Activated naive CD8-positive, alpha-beta T cell treated with anti-CD3 and anti-CD28 coated beads, Interleukin-2, amount 50 U/mL, for 24 hours (primary cell): ENCODE measurements at regions not wholly inside any gene's neighbourhood (a gene's known extent, or its start where the extent isn't known, plus 50 kb on each side); places are given as distances from the start of the nearest gene placed in this dataset.
"Not testable (repeated sequence)": the region's sequence is repeated elsewhere in the genome, so short reads cannot be mapped to it uniquely, and the experiment has no call there.

Source experiments
- ATAC-seq: fragments of 150-1000 bp; cut with Tn5 transposase; one replicate; pipeline ENCODE4 v1.10.0; 2021
- DNase-seq: peaks from one replicate; pipeline ENCODE4 v3.0.0; 2021
- H3K27ac Mint-ChIP-seq: one replicate; pipeline ENCODE4 v1.8.0; 2021; ENCODE audit warnings: mild to moderate bottlenecking, mixed read lengths
- H3K27me3 Mint-ChIP-seq: one replicate; pipeline ENCODE4 v1.8.0; 2021; ENCODE audit warnings: mixed read lengths
- H3K36me3 Mint-ChIP-seq: one replicate; pipeline ENCODE4 v1.8.0; 2021; ENCODE audit warnings: low read depth, mixed read lengths
- H3K4me1 Mint-ChIP-seq: one replicate; pipeline ENCODE4 v1.8.0; 2021; ENCODE audit warnings: mixed read lengths
- H3K4me3 Mint-ChIP-seq: one replicate; pipeline ENCODE4 v1.8.0; 2021; ENCODE audit warnings: mild to moderate bottlenecking, moderate library complexity, mixed read lengths
- H3K9me3 Mint-ChIP-seq: one replicate; pipeline ENCODE4 v1.8.0; 2021; ENCODE audit warnings: mixed read lengths

- ATAC-seq: peak; percentile 54
- no peak for DNase-seq
- H3K36me3 Mint-ChIP-seq: no peaks in the 10 kb centered on the region
- H3K9me3 Mint-ChIP-seq: peaks cover 13% of the 10 kb centered on the region
- peaks cover 20% of the 10 kb centered on the region for H3K4me1 Mint-ChIP-seq
- peak overlapping the region; percentile 64 for H3K27ac Mint-ChIP-seq
- no peak overlapping the region for H3K4me3 Mint-ChIP-seq
- no peaks in the 10 kb centered on the region for H3K27me3 Mint-ChIP-seq
Observed at GRCh38 chr5:89320421-89321277, 437.7 kb upstream of the MEF2C start.

GRCh38 chr5:89317838-89318237 lies 434.9 kb upstream of the MEF2C start:
- not testable (repeated sequence) for ATAC-seq, H3K36me3 Mint-ChIP-seq, H3K27me3 Mint-ChIP-seq, H3K9me3 Mint-ChIP-seq, H3K27ac Mint-ChIP-seq, DNase-seq, H3K4me3 Mint-ChIP-seq
- peaks cover 40% of the 10 kb centered on the region for H3K4me1 Mint-ChIP-seq

DNA sequence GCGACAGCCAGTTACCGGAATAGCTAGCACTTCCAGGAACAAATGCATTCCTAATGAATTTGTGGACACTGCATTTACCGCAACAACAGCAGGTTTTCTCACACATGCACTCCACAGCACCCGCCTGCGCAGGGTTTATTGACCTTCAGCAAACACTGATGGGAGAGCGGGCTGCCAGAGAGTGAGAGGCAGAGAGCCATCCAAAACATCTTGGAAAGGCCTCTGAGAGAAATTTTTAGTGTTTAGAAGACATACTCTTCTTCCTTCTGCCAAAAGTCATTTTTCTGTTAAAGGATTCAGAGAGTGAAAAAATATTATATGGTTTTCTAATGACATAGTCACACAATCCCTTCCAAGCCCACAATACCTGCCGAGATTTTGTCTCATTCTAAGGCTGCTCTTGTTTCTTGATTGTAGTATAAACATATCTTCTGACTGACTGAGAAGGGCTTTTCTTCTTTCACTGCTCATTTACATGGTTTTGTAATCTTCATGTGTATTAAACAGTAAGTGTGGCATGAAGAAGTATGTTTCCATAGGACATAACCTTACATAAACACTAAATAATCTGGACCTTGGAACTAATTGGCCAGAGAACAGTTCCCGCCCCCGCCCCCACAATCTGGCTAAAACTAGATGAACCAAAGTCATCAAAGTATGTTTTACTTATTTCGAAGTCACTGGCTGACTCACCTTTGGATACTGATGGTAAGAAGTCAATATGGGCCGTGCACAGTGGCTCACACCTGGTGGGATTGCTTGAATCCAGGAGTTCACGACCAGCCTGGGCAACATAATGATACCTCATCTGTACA lies 432.5 kb upstream of the MEF2C start:
- no peak for ATAC-seq
- Mint-ChIP-seq H3K9me3 (peaks cover 9% of the 10 kb centered on the region), H3K27me3 (no peaks in the 10 kb centered on the region), H3K27ac (peak overlapping the region; percentile 14), H3K36me3 (no peaks in the 10 kb centered on the region), H3K4me3 (no peak overlapping the region), H3K4me1 (peaks cover 37% of the 10 kb centered on the region)
- DNase-seq: no peak

GRCh38 chr5:89313804-89314588 lies 431.0 kb upstream of the MEF2C start:
- peak; percentile 95 for ATAC-seq
- peaks cover 37% of the 10 kb centered on the region for H3K4me1 Mint-ChIP-seq
- H3K9me3 Mint-ChIP-seq: peaks cover 12% of the 10 kb centered on the region
- H3K36me3 Mint-ChIP-seq: no peaks in the 10 kb centered on the region
- no peaks in the 10 kb centered on the region for H3K27me3 Mint-ChIP-seq
- peak overlapping the region; percentile 4 for H3K4me3 Mint-ChIP-seq
- peak; percentile 21 for DNase-seq
- H3K27ac Mint-ChIP-seq: peak overlapping the region; percentile 88

GRCh38 chr5:89313044-89313443 lies 430.1 kb upstream of the MEF2C start:
- H3K9me3 Mint-ChIP-seq: peaks cover 8% of the 10 kb centered on the region
- peaks cover 38% of the 10 kb centered on the region for H3K4me1 Mint-ChIP-seq
- H3K36me3 Mint-ChIP-seq: no peaks in the 10 kb centered on the region
- peak overlapping the region; percentile 88 for H3K27ac Mint-ChIP-seq
- no peak for ATAC-seq
- DNase-seq: no peak
- H3K4me3 Mint-ChIP-seq: peak overlapping the region; percentile 4
- H3K27me3 Mint-ChIP-seq: no peaks in the 10 kb centered on the region

GRCh38 chr5:89309268-89309667 lies 426.3 kb upstream of the MEF2C start:
- Mint-ChIP-seq H3K36me3 (no peaks in the 10 kb centered on the region), H3K27me3 (no peaks in the 10 kb centered on the region), H3K4me3 (no peak overlapping the region), H3K27ac (no peak overlapping the region), H3K4me1 (peaks cover 25% of the 10 kb centered on the region), H3K9me3 (peaks cover 3% of the 10 kb centered on the region)
- DNase-seq (no peak), ATAC-seq (no peak)

GRCh38 chr5:89308606-89309040 lies 425.6 kb upstream of the MEF2C start:
- no peaks in the 10 kb centered on the region for H3K27me3 Mint-ChIP-seq
- ATAC-seq (peak; percentile 71), DNase-seq (no peak)
- H3K36me3 Mint-ChIP-seq: no peaks in the 10 kb centered on the region
- peaks cover 3% of the 10 kb centered on the region for H3K9me3 Mint-ChIP-seq
- peak overlapping the region; percentile 28 for H3K27ac Mint-ChIP-seq
- peaks cover 18% of the 10 kb centered on the region for H3K4me1 Mint-ChIP-seq
- no peak overlapping the region for H3K4me3 Mint-ChIP-seq

DNA sequence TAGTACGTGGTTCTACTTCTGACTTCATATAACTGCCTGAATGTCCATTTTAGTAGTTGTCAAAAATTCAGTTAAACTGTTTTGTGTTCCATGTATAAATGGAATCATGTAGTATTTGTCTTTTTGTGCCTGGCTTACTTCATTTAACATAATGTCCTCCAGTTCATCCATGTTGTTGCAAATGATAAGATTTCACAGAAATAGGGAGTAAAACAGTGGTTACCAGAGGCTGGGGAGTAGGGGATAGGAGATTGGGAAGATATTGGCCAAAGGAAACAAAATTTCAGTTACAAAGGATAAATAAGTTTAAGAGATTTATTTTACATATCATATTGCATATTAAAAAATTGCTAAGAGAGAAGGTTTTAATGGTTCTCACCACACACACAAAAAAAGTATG lies 425.0 kb upstream of the MEF2C start:
- H3K27ac Mint-ChIP-seq: no peak overlapping the region
- H3K27me3 Mint-ChIP-seq: no peaks in the 10 kb centered on the region
- no peak overlapping the region for H3K4me3 Mint-ChIP-seq
- H3K4me1 Mint-ChIP-seq: peaks cover 14% of the 10 kb centered on the region
- no peaks in the 10 kb centered on the region for H3K36me3 Mint-ChIP-seq
- ATAC-seq (no peak), DNase-seq (no peak)
- peaks cover 3% of the 10 kb centered on the region for H3K9me3 Mint-ChIP-seq

DNA sequence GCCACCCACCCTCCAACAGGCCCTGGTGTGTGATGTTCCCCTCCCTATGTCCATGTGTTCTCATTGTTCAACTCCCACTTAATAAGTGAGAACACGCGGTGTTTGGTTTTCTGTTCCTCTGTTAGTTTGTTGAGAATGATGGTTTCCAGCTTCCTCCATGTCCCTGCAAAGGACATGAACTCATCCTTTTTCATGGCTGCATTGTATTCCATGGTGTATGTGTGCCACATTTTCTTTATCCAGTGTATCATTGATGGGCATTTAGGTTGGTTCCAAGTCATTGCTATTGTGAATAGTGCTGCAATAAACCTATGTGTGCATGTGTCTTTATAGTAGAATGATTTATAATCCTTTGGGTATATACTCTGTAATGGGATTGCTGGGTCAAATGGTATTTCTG lies 424.2 kb upstream of the MEF2C start:
- H3K4me3 Mint-ChIP-seq, H3K9me3 Mint-ChIP-seq, H3K27ac Mint-ChIP-seq, ATAC-seq, H3K36me3 Mint-ChIP-seq, DNase-seq, H3K27me3 Mint-ChIP-seq: not testable (repeated sequence)
- H3K4me1 Mint-ChIP-seq: peaks cover 14% of the 10 kb centered on the region

DNA sequence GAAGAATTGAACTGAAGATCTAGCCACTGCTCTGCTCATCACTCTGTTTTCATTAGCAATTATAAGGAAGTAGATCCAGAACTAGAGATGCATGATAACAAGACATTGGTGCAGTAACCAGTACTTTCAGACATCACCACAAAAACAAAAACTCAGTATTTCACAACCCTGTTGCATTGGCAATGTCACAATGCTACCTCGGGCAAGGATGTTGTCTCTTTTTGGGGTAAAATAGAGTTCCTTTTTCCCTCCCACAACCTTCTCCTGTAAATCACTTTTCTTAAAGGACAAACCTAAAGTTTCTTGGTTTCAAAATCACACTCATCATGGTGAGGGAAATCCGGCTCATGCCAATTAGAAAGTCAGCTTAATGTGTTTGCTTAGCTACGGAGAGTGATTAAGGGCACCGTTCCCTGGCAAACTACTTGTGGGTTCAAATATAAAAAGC lies 420.1 kb upstream of the MEF2C start:
- DNase-seq: no peak
- Mint-ChIP-seq H3K9me3 (no peaks in the 10 kb centered on the region), H3K36me3 (no peaks in the 10 kb centered on the region), H3K27me3 (no peaks in the 10 kb centered on the region), H3K4me3 (no peak overlapping the region), H3K27ac (no peak overlapping the region), H3K4me1 (peaks cover 9% of the 10 kb centered on the region)
- ATAC-seq: no peak

DNA sequence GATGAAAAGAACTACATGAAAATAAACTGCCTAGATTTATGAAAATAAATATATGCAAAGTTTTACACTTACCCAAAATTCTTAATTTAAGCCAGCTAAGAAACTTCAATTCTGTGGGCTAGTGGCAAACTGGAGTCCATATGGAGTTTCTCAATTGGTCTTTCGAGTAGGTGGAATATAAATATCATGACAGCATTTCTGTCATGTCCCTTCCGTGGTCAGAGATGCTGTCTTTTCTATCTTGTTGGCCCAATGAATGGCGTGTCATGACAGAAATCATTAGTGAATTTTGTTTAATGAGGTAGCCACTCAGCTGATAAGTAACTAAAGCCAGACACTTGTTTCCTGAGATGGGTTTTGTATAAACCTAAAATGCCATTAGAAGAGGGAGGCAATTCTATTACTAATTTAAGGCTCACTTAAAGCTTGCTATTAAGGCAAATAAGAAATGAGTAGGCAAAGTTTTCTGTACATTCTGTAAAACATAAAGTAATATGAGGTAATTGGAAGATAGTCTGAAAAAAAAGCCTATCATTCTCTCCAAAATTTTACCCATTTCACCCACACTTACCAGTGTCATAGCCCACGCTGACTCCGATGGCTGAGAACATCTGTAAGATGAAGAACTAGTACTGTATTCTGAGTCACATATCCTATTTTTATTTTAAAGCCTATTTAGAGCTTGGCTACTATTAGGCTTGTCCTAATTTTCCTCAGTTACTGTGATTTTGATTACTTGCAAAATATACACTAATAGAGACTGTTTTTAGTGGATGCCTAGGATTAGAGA lies 419.3 kb upstream of the MEF2C start:
- no peaks in the 10 kb centered on the region for H3K27me3 Mint-ChIP-seq
- no peak overlapping the region for H3K27ac Mint-ChIP-seq
- H3K4me3 Mint-ChIP-seq: no peak overlapping the region
- DNase-seq (no peak), ATAC-seq (no peak)
- H3K36me3 Mint-ChIP-seq: no peaks in the 10 kb centered on the region
- H3K4me1 Mint-ChIP-seq: peaks cover 9% of the 10 kb centered on the region
- H3K9me3 Mint-ChIP-seq: no peaks in the 10 kb centered on the region

GRCh38 chr5:89301321-89302025 lies 418.5 kb upstream of the MEF2C start:
- H3K27ac Mint-ChIP-seq: no peak overlapping the region
- no peak overlapping the region for H3K4me3 Mint-ChIP-seq
- H3K27me3 Mint-ChIP-seq: no peaks in the 10 kb centered on the region
- H3K4me1 Mint-ChIP-seq: peaks cover 12% of the 10 kb centered on the region
- H3K36me3 Mint-ChIP-seq: no peaks in the 10 kb centered on the region
- H3K9me3 Mint-ChIP-seq: no peaks in the 10 kb centered on the region
- DNase-seq: no peak
- no peak for ATAC-seq

DNA sequence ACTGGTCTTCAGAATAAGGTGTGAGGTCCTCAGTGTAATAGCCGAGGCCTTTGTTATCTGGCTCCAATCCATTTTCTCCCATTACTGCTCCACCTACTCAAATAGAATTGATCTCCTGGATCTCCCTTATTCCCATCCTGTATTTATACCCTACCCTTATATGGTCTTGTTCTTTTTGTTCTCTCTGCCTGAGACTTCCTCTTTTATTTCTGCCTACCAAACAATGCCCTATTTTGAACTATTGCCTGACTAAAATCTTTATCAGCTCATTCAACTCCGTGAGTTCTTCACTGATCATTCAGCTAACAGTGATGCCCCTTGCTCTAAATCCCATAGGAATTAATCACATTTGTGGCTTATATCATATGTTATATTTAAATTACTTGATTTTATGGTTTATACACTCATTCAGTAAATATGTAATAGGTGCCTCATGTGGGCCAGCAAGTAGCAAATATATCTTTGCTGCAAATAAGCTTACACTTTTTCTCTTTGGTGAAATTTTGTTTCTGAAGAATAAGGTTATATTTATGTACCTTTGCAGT lies 417.5 kb upstream of the MEF2C start:
- no peaks in the 10 kb centered on the region for H3K27me3 Mint-ChIP-seq
- no peak overlapping the region for H3K4me3 Mint-ChIP-seq
- no peak overlapping the region for H3K27ac Mint-ChIP-seq
- peaks cover 12% of the 10 kb centered on the region for H3K4me1 Mint-ChIP-seq
- H3K36me3 Mint-ChIP-seq: no peaks in the 10 kb centered on the region
- no peak for ATAC-seq
- no peaks in the 10 kb centered on the region for H3K9me3 Mint-ChIP-seq
- DNase-seq: no peak
